GM21447 (cell line): ENCODE measurements at regions not wholly inside any gene's neighbourhood (a gene's known extent, or its start where the extent isn't known, plus 50 kb on each side); places are given as distances from the start of the nearest gene placed in this dataset.
"Not testable (repeated sequence)": the region's sequence is repeated elsewhere in the genome, so short reads cannot be mapped to it uniquely, and the experiment has no call there.

Source experiments
- ATAC-seq: cut with Tn5 transposase; IDR thresholded peaks from one replicate; pipeline ENCODE4 v1.9.1; 2021; ENCODE audit not compliant: unreplicated experiment

DNA sequence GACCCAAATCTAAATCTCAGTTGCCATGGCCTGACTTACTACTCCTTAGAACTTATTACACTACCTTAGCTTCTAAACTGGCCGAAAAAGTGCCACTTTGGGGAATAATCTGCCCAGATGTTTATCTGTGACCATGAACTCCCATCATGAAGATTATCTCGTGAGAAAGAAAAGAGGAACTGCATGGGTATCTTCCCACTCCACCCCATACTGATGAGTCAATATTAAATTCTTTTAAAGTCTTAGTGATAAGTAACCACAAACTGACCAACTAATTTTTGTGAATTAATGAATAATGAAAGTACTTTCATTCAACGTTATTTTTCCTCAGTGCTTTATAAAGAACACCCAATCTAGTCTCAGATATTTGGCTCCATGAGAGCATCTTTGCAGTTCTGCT is 493.5 kb downstream of the EBF1 start:
- no peak for ATAC-seq

DNA sequence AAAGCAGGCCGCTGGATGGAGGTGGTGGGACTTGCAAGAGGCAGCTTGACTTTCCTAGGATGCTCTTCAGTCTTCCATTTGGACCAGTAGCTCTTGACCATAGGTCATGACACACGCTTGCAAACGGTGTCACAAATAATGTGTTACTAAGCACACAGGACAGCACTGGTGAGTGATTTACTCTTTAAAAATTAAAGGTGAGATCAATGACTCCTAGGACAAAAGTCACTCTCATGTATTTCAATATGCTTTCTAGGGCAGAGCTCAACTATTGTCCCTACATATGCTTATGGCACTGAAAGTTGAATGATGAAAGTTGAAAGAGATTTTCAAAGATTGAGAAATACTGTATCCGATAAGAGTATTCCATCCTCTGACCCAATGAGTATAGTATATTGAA is 496.7 kb downstream of the EBF1 start:
- ATAC-seq, result no peak

- ATAC-seq, result no peak
These were observed 498.6 kb downstream of the EBF1 start for GRCh38 chr5:158601118-158601517.

- ATAC-seq, result no peak
These were observed 499.0 kb downstream of the EBF1 start for GRCh38 chr5:158600679-158601078.

GRCh38 chr5:158599157-158599556 is 500.6 kb downstream of the EBF1 start:
- no peak for ATAC-seq

DNA sequence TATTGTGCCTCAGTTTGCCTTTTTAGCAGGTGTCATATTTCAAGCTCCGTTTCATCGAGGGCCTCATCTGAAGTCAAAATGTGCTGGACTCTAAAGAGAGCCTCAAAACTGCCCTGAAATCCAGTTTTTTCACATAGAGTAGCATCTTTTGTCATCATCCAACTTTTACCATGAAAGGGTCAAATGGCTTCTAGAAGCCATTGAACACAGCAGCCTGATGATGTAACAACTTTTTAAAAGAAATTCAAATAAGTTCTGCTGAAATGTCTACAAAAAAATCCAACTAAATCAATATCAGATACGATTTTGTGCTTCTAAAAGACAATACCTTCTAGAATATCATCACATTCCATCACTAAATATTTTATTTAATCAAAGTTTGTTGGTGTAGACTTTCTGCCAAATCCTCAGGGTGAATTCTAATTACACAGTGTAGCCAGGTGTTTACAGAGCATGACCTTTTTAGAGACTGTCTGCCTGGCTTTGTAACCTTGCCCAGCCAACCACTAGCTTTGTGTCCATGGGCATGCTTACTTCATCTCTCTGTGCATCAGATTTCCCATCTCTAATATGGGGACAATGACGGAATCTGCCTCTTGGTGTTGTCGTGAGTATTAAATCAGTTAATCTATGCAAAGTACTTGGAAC is 505.0 kb downstream of the EBF1 start:
- ATAC-seq, result no peak

GRCh38 chr5:158593925-158594324 is 505.8 kb downstream of the EBF1 start:
- ATAC-seq, result no peak

GRCh38 chr5:158591301-158591863 is 508.3 kb downstream of the EBF1 start:
- ATAC-seq, result no peak

- no peak for ATAC-seq
These were observed 508.9 kb downstream of the EBF1 start for GRCh38 chr5:158590746-158591300.

DNA sequence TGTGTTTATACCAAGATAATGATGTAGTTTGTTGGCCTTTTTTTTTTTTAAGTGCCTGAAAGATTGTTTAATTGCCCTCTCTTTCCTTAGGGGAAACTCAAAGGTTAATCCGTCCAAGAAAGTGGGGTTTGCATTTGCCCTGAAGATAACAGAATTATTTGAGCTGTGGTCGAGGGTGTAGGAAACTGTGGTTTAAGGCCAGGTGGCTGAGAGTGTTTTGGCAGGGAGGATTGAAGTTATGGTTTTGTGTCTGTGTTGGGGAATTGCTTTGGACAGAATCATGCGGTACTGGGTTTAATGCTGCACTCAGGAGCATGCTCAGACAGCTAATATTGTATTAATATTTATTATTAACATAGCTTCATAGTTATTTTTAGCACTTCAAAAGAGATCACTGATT is 509.8 kb downstream of the EBF1 start:
- ATAC-seq, result no peak

DNA sequence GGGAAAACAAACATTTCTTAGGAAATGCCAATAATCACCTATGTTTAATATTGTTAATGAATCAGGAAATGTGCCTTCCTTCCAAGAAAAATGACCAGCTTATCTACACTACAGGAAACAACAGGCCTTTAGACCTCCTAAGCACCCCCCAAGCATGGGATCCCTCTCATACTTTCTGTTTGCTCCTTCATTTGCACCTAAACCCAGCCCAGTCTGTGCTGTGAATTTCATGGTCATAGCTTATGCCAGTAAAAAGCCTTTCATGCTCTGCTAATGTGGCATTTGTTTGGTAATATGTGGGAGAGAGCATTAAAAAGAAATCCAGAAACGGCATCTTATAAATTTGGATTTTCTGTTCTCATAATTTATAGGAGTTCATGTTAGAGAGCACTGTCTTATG is 511.1 kb downstream of the EBF1 start:
- ATAC-seq, result no peak

- no peak for ATAC-seq
These were observed 513.7 kb downstream of the EBF1 start for GRCh38 chr5:158586054-158586453.

DNA sequence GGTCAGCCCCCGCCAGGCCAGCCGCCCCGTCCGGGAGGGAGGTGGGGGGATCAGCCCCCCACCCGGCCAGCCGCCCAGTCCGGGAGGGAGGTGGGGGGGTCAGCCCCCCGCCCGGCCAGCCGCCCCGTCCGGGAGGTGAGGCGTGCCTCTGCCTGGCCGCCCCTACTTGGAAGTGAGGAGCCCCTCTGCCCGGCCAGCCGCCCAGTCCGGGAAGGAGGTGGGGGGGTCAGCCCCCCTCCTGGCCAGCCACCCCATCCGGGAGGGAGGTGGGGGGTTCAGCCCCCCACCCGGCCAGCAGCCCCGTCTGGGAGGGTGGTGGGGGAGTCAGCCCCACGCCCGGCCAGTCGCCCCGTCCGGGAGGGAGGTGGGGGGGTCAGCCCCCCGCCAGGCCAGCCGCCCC is 517.0 kb downstream of the EBF1 start:
- not testable (repeated sequence) for ATAC-seq

DNA sequence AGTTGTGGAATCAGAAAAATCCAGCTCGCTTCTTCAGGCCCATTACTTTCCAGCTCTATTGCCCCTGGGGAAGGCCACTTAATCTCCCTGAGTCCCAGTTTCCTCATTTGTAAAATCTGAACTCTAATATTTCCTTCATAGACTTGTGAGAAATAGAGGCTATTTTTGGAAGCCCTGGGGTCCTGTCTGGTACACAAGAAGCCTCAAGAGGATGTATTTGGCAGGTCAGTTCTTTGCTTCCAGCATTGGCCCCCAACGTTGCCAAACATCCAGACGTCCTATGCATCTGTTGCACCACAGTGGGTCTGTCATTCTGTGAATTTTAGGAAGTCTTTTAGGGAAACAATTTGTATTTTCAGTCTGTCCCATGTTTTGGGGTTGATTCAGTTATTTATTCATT is 525.9 kb downstream of the EBF1 start:
- ATAC-seq, result no peak

GRCh38 chr5:158570502-158570901 is 529.2 kb downstream of the EBF1 start:
- ATAC-seq, result no peak

DNA sequence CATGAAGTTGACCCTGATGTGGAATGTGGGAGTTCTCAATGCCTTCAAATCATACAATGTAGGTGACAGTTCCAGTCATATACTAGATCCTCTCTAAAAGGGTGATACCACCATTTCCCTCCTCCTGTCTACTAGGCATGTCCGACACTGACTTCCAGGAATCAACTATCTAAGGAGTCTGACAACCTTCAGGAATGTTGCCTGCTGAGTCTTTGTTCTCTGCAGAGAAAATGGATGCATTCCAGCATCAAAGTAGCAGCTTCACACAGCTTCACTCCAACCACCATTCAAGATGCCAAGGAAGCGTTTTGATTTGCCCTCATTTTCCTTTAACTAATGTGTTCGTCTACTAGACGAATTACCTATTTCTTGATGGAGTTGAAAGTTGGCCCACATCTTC is 530.2 kb downstream of the EBF1 start:
- ATAC-seq, result no peak

DNA sequence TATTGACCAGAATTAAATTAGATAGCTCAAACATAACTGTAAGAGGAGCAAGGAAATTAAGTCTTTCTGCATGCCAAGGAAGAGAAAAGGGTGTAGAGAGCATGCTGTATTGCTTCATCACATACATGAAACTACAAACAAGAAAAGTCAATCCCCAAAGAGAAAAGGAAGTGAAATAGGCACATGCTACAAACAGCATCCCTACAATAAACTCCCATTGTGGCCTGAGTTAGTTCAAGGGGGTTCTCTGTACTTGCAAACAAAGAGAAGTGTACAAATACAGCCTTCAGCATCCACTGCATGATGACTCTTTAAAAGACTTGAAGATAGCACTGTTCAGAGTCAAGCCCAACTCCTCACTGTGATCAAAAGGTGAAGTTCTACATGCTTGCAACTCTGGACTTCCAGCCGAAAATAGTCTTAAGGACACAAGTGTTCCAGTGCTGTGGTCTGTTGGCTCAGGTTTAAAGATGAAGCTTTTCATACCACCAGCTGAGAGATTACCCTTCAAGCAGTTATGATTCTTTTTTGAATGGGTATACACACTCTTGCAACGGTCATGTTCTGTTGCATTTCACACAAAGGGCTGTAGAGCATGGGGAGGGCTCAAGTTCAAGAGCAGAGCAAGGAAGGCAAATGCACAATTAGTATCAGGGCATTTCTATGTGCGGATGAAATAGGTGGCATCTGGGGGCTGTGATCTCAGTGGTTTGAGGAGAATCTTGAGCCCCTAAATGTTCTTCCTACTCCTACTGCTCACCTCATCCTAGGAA is 534.5 kb downstream of the EBF1 start:
- peak; percentile 44 for ATAC-seq

GRCh38 chr5:158563760-158564390 is 535.8 kb downstream of the EBF1 start:
- ATAC-seq, result no peak

DNA sequence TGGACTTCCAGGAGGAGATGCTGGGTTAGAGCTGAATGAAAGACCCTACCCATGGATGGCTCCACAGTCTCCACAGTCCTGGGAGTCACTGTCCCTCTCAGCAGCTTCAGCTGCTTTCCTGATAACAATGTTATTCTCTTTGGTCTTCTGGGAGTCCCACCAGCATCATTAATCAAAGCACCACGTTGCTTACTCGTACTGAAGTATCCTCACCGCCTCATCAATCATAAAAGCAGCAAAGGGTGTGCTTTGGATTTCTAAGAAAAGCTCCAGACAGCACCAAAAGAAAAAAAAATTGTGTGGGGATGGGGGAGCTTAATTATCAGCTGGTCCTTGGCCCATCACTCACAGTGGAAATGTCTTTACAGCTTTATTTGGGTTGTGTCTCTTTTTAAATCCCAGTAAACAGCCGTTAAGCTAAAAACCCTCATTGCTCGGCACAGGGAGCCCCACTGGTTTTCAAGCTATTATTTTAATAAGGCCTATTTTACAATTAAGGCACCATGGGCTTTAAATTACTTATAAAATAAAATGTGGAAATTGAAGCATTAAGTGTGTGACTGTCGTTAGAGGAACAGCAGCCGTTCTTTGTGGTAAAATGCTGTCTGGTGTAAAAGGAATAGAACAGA is 538.0 kb downstream of the EBF1 start:
- ATAC-seq, result no peak

DNA sequence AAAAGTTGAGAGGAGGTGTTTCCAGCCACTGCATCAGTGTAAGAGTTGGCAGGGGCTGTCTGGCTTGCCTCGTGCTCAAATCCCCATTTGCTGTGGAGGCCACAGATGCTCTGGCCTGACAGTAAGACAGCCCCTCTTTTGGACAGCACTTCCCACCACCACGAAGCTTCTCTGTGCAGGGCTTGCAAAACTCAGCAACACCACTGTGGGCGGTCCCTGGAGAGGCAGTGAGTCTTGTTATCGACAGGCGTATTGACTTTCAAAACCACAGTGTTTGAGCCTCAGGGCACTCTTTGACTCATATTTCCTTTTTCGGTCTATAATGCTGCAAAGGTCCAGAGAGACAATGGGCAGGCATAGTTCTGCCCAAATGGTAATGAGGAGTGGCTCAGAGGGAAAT is 539.5 kb downstream of the EBF1 start:
- peak; percentile 89 for ATAC-seq

DNA sequence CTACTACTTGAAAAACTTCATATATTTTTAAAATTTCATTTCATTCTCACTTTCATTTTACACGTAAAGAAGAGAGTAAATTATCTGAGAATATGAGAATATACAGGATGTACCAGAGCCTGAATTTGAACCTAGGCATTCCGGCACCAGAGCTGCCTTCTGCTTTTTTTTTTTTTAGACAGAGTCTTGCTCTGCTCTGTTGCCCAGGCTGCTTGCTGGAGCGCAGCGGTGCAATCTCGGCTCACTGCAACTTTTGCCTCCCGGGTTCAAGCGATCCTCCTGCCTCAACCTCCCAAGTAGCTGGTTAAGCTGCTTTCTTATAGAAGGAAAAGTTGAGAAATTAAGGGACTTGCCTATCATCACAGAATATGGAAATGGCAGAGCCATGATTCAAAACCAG is 540.1 kb downstream of the EBF1 start:
- peak; percentile 66 for ATAC-seq
